Neural cell (in vitro differentiated cells): ENCODE measurements at regions not wholly inside any gene's neighbourhood (a gene's known extent, or its start where the extent isn't known, plus 50 kb on each side); places are given as distances from the start of the nearest gene placed in this dataset.

Experiments
- POLR2AphosphoS5 ChIP-seq: IDR thresholded peaks from 2 replicates; pipeline ENCODE4 v1.6.1; 2012
- TF ChIP-seq, protein P1 (sequence below): fragments of 450-650 bp; IDR thresholded peaks from 2 replicates; pipeline ENCODE4 v1.5.1; 2014; ENCODE audit warnings: antibody characterized with exemption, mild to moderate bottlenecking, moderate library complexity; ENCODE audit not compliant: poor library complexity, severe bottlenecking

GRCh38 chr21:20373031-20373430, 625.2 kb upstream of the NCAM2 start:
- TF ChIP-seq POLR2AphosphoS5: no peak
- TF ChIP-seq, protein P1, sequence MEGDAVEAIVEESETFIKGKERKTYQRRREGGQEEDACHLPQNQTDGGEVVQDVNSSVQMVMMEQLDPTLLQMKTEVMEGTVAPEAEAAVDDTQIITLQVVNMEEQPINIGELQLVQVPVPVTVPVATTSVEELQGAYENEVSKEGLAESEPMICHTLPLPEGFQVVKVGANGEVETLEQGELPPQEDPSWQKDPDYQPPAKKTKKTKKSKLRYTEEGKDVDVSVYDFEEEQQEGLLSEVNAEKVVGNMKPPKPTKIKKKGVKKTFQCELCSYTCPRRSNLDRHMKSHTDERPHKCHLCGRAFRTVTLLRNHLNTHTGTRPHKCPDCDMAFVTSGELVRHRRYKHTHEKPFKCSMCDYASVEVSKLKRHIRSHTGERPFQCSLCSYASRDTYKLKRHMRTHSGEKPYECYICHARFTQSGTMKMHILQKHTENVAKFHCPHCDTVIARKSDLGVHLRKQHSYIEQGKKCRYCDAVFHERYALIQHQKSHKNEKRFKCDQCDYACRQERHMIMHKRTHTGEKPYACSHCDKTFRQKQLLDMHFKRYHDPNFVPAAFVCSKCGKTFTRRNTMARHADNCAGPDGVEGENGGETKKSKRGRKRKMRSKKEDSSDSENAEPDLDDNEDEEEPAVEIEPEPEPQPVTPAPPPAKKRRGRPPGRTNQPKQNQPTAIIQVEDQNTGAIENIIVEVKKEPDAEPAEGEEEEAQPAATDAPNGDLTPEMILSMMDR: no peak
